ENCODE measurements at regions not wholly inside any gene's neighbourhood (a gene's known extent, or its start where the extent isn't known, plus 50 kb on each side); places are given as distances from the start of the nearest gene placed in this dataset.

- ChIA-PET POLR2A (no interaction called here), CTCF (no interaction called here)
- no peaks in the 10 kb centered on the region for H3K9me3 ChIP-seq (ENCODE audit: control insufficient read depth in 1 of 2, insufficient read depth in 1 of 2, low read length in 2 of 2)
- H3K27me3 Mint-ChIP-seq: peaks cover 14% of the 10 kb centered on the region
- peaks cover 0 to 4% of the 10 kb centered on the region in 2 experiments for H3K27me3 ChIP-seq (ENCODE audit: control insufficient read depth in 1 of 2, insufficient read depth in 2 of 2, low read length in 2 of 2)
- H3K4me1 Mint-ChIP-seq (ENCODE audit: low read depth): no peaks in the 10 kb centered on the region
- H3K9me3 Mint-ChIP-seq: no peaks in the 10 kb centered on the region
- ATAC-seq (ENCODE audit: poor library complexity) (no peak), DNase-seq (no peak)
- H3K36me3 ChIP-seq (ENCODE audit: insufficient read depth, low read length): no peaks in the 10 kb centered on the region
- H3K27ac ChIP-seq (ENCODE audit: low read depth in 1 of 2, low read length in 2 of 2): no peak overlapping the region
- intact Hi-C loops (cut with DNase I, micrococcal nuclease): no loop called here
- H3K36me3 Mint-ChIP-seq (ENCODE audit: low read depth): no peaks in the 10 kb centered on the region
- H3K4me3 ChIP-seq (ENCODE audit: low read length): no peak overlapping the region
- no peaks in the 10 kb centered on the region for H3K4me1 ChIP-seq (ENCODE audit: insufficient read depth, low read length)
- TF ChIP-seq, protein P1, sequence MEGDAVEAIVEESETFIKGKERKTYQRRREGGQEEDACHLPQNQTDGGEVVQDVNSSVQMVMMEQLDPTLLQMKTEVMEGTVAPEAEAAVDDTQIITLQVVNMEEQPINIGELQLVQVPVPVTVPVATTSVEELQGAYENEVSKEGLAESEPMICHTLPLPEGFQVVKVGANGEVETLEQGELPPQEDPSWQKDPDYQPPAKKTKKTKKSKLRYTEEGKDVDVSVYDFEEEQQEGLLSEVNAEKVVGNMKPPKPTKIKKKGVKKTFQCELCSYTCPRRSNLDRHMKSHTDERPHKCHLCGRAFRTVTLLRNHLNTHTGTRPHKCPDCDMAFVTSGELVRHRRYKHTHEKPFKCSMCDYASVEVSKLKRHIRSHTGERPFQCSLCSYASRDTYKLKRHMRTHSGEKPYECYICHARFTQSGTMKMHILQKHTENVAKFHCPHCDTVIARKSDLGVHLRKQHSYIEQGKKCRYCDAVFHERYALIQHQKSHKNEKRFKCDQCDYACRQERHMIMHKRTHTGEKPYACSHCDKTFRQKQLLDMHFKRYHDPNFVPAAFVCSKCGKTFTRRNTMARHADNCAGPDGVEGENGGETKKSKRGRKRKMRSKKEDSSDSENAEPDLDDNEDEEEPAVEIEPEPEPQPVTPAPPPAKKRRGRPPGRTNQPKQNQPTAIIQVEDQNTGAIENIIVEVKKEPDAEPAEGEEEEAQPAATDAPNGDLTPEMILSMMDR (IDR thresholded peaks at IDR 0.05): no peak
- H3K27ac Mint-ChIP-seq: no peak overlapping the region
- H3K4me3 Mint-ChIP-seq: no peak overlapping the region
Observed at GRCh38 chr5:171650597-171650996, 135.0 kb upstream of the SMIM23 start.

DNA sequence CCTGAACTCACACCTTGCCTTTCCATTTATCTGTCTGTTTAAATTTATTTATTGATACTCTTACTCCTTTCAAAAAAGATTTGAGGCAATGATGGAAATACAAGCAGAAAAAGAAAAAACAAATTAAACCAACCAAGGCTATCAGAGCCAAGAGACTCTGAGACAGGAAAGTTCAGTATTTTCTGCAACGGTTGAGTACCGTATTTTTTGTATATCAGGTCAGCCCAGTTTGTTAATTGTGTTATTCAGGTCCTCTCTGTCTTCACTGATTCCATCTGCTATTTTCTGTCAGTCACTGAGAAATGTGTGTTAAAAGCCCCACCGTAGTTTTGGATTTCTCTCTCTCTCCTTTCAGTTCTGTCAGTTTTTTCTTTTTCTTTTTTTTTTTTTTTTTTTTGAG lies 134.5 kb upstream of the SMIM23 start:
- no peak overlapping the region for H3K4me3 ChIP-seq (ENCODE audit: low read length)
- Mint-ChIP-seq H3K4me3 (no peak overlapping the region), H3K4me1 (ENCODE audit: low read depth) (no peaks in the 10 kb centered on the region), H3K9me3 (no peaks in the 10 kb centered on the region), H3K27me3 (peaks cover 9% of the 10 kb centered on the region), H3K36me3 (ENCODE audit: low read depth) (no peaks in the 10 kb centered on the region), H3K27ac (no peak overlapping the region)
- no peaks in the 10 kb centered on the region for H3K36me3 ChIP-seq (ENCODE audit: insufficient read depth, low read length)
- no peak for ATAC-seq (ENCODE audit: poor library complexity)
- no peak overlapping the region for H3K27ac ChIP-seq (ENCODE audit: low read depth in 1 of 2, low read length in 2 of 2)
- TF ChIP-seq, protein P1 (IDR thresholded peaks at IDR 0.05): no peak
- H3K27me3 ChIP-seq (ENCODE audit: control insufficient read depth in 1 of 2, insufficient read depth in 2 of 2, low read length in 2 of 2): peaks cover 0 to under 1% of the 10 kb centered on the region in 2 experiments
- H3K4me1 ChIP-seq (ENCODE audit: insufficient read depth, low read length): no peaks in the 10 kb centered on the region
- DNase-seq: no peak
- ChIA-PET CTCF (no interaction called here), POLR2A (no interaction called here)
- intact Hi-C loops (cut with DNase I, micrococcal nuclease): no loop called here
- no peaks in the 10 kb centered on the region for H3K9me3 ChIP-seq (ENCODE audit: control insufficient read depth in 1 of 2, insufficient read depth in 1 of 2, low read length in 2 of 2)

DNA sequence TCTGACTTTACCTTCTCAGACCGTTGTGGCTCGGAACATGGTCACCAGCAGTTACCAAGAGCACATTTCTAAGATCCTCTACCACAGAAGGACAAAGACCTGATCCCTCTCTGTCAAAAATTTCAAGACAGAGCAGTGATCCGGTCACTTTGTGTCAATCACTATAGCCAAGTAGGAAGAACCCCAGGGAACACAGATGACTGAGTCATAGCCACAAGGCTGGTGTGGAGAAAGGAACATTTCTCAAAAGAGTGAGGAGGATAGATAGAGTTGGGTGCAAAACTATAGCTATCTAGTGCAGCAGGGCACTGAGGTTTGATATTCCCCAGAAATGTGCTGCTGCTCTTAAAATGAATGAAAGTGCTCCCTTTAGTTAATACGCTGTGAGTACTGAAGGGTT lies 130.7 kb upstream of the SMIM23 start:
- H3K4me1 Mint-ChIP-seq (ENCODE audit: low read depth): no peaks in the 10 kb centered on the region
- CTCF ChIA-PET: no interaction called here
- Histone ChIP-seq H3K4me3 (ENCODE audit: low read length) (no peak overlapping the region), H3K27ac (ENCODE audit: low read depth in 1 of 2, low read length in 2 of 2) (no peak overlapping the region), H3K9me3 (ENCODE audit: control insufficient read depth in 1 of 2, insufficient read depth in 1 of 2, low read length in 2 of 2) (no peaks in the 10 kb centered on the region), H3K4me1 (ENCODE audit: insufficient read depth, low read length) (no peaks in the 10 kb centered on the region), H3K27me3 (ENCODE audit: control insufficient read depth in 1 of 2, insufficient read depth in 2 of 2, low read length in 2 of 2) (no peaks in the 10 kb centered on the region), H3K36me3 (ENCODE audit: insufficient read depth, low read length) (no peaks in the 10 kb centered on the region)
- intact Hi-C loops (cut with DNase I, micrococcal nuclease): no loop called here
- H3K9me3 Mint-ChIP-seq: no peaks in the 10 kb centered on the region
- POLR2A ChIA-PET: no interaction called here
- TF ChIP-seq, protein P1 (IDR thresholded peaks at IDR 0.05): no peak
- no peak overlapping the region for H3K27ac Mint-ChIP-seq
- H3K4me3 Mint-ChIP-seq: no peak overlapping the region
- H3K27me3 Mint-ChIP-seq: peaks cover 8% of the 10 kb centered on the region
- no peak for DNase-seq
- ATAC-seq (ENCODE audit: poor library complexity): no peak
- H3K36me3 Mint-ChIP-seq (ENCODE audit: low read depth): no peaks in the 10 kb centered on the region

All from CD4-positive, alpha-beta T cell (primary cell).